Amniotic epithelial cell (primary cell): ENCODE measurements at regions not wholly inside any gene's neighbourhood (a gene's known extent, or its start where the extent isn't known, plus 50 kb on each side); places are given as distances from the start of the nearest gene placed in this dataset.
A peak's percentile ranks its signal among the peaks of the same experiment; 100 is the strongest.

Source experiments
- DNase-seq: peaks from one replicate; pipeline ENCODE4 v3.0.0-alpha.2; 2010; ENCODE audit warnings: low read depth

DNA sequence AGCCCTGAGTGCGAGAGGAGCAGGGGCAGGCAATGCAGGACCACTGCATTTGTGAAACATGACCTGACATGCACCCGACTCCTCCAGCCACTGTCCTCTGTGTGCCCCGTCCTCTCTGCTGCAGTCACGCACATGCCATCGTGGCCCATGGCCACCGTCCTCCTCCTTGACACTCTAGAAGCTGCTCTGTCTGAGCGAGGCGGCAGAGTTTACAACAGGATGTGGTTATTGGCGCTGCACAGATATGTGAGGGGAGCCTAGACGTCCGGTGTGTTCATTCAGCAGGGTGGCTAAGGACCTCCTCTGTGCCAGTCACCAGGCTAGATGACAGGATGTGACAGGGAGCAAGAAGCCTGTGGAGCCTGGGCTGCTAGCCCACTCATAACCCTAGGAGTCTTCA lies 277.8 kb downstream of the FOXO1 start:
- DNase-seq, result no peak

DNA sequence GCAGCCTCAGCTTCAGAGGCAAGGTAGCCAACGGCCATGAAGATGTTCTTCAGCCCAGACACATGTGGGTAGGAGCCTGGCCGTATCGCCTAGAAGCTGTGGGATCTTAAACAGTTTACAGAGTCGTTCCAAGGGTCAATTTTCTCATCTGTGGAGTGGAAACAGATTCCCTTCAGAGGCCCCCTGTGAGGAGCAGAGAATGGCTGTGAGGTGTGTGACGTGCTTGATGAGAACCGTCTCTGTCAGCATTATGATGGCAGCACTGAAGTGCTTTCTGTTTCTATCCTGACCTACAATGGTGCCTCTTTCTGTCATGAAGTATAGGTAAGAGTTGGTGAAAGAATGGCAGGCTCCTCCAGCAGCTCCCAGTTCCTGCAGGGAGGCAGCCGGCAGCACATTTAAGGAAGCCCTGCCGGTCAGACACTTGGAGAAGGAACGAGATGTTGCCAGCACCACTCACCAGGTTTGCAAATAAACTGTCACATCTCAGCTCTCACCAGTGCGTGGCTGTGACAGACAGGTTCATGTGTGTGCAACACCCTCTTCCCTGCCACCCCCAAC lies 277.3 kb downstream of the FOXO1 start:
- DNase-seq, result no peak

DNA sequence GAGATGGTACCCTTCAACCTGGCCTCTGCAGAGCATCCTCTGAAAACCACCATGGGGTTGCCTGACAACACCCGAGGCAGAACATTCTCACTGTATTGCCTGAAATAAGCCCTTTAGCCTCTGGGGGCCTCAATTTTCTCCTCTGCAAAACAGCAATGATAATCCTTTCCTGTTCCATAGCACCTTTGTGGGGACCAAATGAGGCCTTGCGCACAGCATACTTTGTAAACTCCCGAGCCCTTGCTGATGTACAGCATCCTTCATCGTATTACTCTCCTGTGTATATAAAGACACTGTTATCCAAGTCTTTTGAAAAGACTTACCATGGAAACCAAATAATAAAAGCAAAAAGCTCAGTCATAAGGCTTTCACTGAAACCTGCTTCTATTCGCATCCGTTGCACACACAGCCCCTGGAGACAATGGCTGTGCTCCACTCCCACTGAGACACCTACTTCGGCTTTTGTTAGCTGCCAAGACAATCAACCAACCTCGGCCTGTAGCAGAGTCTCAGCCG lies 276.0 kb downstream of the FOXO1 start:
- DNase-seq, result no peak

DNA sequence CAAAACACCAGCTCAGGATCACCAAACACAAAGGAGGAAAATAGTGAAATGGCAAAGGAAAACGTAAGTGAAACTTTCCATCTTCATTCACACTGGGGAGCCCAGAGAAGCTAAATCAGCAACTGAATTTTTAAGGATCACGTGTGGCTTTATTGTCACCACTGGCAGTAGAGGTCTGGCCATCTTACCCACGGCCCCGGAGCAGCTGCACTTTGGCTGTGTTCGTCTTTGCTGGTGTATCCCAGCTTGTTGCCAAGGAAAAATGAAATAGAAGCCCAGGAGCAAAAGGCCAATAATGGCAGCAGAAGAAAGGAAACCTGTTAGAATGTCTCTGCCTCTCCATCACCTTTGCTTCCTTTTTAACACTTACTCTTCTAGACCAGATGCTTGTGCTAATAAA lies 274.7 kb downstream of the FOXO1 start:
- no peak for DNase-seq

DNA sequence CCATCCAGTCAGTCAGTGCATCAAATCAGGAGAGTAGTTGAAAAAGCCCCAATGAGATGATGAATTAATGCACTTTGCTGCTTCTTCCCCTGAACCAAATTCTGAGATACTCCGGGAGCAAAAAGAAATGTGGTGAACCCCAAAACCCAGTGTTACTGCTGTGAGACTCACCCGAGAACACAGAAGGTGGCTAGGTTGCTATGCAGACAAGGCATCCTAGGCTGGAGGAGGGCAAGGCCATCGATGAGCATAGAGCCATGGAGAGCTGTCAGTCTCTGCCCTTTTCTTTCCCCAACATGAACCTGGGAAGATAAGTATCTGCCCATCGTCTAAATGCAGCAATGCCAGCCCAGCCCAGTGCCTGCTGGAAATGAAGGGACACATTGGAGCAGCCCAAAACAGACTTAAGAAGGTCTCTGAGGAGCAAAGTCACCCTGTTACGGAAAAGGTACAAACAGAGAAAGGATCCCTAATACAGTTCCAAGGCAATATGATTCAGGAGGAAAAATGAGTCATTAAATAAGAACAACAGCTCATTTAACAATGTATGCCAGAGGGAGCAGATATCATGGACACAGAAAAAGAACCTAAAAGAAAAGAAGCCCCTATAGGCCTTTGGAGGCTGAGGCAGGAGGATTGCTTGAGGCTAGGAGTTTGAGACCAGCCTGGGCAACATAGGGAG lies 272.0 kb downstream of the FOXO1 start:
- no peak for DNase-seq

DNA sequence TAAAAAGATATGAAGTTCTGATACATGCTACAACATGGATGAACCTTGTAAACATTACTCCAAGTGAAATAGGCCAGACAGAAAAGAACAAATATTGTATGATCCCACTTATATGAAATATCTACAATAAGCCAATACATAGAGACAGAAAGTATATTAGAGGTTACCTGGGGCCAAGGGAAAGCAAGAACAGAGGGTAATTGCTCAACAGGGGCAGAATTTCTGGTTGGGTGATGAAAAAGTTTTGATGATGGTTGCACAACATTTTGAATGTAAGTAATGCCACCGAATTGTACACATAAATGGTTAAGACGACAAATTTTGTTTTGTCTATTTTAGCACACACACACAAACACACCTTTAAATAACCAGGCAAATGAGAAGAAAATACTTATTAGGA lies 268.4 kb downstream of the FOXO1 start:
- no peak for DNase-seq

DNA sequence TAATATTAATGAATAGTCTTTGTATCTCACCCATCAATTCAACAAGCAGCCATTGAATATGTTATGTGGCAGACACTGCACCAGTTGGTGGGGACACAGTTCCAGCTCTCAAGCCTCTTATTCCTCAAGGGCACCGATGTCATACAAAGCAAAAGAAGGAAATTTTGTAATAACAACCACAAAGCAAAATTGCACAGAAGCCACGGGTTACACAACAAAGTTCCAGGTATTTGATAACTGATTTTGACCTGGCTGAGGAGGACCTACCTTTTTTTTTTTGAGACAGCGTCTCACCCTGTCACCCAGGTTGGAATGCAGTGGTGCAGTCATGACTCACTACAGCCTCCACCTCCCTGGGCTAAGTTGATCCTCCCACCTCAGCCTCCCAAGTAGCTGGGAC lies 266.7 kb downstream of the FOXO1 start:
- no peak for DNase-seq

DNA sequence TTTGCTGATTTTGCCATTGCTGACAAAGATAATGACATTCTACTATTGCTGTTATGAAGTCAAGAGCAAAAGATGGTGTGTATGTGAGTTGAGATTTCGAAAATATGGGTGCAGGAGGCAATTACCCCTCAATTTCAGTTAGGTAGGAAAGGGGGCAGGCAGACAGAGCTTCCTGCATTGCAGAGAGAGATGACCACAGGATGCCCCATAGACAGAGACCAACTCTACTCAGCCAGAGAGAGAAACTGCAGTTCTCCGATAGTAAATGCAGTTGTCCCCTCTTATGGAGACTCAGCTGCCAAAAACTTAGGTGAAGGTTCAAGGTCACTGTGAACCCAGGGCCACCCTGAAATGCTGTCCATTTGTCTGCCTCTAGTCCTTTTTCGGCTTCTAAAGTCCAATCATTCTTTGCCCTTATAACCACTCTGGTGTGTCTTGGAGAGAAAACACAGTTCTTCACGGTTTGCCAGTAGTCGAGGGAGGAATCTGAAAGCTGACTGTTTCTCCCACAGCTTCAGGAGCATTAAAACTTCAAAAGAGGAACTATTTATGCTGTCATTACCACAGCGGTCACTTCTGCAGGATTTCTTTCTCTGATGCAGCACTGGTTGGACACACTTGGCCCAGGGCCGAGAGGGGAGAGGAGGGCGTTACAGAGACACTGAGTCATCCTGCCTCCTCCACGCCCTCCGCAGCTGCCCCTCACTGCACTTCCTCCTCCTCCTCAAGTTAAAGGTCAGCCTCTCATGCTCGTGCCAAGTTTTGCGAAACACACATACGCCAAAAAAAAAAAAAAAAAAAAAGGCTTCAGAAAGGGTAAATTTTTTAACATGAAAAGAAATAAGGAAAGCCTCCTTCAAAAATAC lies 264.3 kb downstream of the FOXO1 start:
- DNase-seq, result peak; percentile 99

DNA sequence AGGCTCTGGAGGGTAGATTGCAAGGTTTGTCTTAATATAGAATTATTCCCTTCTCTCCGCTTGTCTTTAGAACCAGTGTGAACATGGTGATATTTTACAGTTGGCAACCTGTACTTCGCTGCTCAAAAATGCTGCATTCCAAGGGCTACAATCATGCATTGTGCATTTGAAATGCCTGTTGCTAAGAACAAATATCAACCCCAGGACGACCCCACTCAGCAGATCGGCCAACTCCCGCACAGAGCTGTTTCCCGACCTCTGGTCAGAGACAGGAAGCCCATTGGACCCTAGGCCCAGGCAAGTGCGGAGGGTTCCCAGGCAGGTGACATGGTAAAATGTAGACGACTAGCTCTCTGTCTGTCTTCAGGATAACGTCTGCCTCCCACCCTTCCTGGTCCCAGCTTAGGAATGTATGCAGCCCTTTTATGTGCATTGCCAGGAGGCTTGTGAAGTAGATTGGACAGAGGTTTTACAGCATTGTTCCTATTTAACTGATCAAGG lies 263.5 kb downstream of the FOXO1 start:
- DNase-seq, result peak; percentile 89

DNA sequence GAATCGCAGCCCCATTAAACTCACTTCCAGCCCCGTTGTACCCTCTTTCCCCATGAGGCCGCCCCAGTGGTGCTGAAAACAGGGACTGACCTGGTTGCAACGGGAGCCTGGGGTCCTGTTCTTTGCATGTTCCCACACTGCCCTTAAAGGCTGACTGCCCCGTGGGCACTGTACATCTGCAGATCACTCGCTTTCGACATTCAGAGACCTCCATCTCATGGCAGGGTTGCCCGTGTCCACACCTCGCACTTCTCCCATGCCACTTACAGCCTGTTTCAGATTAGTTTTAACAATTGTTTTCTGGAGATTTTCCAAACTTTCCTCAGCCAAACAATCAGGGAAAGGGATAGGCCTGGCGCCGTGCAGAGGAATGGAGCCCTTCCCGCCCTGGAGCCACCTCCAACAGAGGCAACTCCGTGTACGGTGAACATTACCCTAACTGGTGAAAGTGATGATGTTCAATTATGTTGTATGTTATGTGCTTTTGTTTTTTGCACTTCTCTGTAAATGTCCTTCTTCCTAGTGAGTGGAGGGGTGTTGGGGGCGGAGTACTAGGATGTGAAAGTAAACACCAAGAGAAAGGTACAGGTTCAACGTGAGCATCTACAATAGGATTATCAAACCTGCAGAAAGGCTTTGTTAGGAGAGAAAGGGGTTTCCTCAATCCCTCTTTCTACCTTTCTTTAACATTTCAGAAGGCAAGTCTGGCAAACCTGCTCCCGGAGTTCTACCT lies 262.8 kb downstream of the FOXO1 start:
- DNase-seq, result no peak

DNA sequence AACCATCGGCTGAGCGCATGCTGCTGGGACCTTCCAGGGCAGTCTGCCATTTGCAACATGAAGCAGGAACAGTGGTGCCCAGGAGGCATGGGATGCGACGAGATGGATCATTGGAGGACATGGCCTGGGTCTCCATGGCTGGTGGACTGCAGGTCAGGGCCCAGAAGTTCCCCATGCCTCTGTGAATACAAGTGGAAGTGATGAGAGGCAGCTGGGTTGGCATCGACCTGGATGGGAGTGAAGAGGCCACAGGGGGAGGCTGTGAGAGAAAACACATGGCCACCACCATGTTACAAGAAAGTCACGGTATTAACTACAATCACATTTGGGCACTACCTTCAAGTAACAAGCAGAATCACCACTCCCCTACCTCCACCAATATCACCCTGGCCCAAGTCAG lies 262.0 kb downstream of the FOXO1 start:
- DNase-seq, result no peak

DNA sequence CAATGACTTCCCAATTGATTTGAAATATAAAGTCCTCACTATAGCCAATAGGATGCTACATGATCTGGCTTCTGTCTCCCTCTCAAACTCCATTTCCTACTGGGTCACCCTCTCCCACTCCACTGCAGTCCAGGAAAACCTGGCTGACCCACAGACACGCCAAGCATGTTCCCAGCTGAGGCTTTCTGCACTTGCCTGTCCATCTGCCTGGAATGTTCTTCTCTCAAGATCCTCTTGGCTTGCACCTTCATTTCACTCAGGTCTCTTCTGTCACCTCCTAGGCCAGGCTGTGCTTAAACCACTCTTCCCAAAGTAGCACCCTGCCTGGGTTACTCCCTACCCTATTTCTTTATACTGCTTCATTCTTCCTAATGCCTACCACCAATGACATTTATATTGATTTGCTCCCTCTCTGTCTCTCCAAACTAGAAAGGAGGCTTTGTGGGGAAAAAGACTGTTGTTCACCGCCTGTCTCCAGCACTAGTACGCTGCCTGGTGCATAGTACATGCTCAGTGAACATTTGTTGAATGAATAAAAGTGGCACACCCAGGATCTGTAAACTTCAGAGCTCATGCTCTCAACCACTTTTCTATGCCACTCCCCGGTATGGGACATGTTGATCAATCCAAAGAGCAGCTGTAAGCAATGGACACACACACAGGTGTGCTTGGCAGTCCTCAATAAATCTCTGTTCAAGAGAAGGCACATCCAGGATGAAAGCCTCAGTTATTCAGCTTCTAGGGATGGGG lies 261.3 kb downstream of the FOXO1 start:
- DNase-seq, result no peak

DNA sequence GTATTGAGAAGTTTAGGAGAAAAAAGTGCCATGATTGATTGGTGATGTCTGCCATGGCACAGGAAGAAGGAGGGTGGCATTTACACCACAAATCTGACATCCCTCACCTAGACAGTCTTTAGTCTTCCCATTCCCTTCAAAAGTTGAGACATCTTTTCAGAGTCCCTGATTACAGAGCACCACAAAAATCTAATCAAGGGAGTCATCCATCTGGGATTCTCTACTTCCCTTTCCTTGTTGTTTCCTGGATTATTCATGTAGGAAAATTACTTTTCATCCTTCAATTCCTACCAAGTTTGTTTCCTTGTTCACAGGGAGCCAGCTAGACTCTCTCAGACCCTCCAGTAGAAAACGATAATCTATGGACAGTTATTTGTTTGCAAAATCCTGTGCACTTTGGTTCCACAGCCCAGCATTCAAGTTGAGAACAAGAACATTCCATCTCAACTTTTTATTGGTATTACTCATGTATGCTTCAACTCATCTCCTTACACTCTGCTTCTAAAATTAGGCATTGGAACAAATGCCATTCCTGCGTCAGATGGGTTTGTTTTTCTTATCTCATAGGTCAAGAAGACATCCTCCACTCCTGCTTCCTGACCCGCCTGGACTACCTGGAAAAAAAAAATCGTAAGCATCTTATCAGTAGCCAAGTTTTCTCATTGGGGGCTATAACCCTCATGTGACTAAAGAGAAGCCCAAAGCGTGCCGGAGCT lies 259.9 kb downstream of the FOXO1 start:
- DNase-seq, result peak; percentile 88

DNA sequence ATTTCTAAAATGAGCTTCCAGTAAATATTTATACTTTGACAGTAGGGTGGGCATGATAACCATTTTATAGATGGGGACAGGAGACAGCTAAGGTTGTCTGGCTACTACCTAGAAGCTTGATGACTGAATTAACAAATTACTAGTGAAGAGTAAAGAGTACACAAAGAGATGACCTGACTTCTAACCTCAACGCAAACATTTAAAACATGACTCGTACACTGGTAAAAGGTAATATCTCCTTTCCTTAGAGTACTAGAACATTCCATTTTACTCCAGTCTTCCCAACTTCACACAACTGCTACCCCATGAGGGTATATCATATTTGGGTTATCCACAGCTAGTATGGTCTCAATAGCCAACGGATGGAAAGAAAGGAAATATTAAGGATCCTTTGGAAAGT lies 258.9 kb downstream of the FOXO1 start:
- no peak for DNase-seq

DNA sequence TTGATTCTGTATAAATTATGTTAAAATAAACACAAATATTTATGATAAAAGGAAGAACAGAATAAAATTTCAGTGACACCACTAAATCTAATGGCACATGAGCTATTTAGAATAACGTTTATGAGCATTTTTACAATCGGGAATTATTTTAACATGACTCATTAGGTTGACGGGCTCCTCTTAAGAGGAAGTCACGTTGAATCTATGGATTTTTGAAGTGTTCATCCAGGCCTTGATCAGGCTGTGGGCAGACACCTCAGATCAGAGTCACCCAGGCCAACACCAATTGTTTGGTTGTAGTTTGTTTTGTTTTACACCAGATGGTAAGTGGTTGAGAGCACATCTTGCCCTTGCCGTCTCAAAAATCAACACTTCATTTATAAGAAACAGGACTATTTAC lies 257.8 kb downstream of the FOXO1 start:
- no peak for DNase-seq

DNA sequence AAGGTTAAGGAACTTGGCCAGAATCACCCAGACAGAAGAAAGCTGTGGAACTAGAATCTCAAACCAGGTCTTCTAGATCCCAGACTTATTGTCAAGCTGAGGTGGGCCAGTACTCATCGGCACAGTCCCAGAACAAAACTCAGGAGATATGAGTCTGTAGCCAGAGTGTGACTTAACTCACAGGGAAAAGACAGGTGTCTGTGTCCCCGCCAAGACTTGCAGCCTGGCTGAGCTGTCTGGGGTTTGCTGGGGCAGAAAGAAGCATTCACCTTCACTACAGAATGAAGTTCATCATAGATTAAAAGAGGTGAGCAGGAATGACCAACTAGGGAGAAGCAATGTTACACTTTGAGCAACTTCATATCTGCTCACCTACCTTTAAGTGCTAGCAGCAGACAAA lies 257.2 kb downstream of the FOXO1 start:
- no peak for DNase-seq

DNA sequence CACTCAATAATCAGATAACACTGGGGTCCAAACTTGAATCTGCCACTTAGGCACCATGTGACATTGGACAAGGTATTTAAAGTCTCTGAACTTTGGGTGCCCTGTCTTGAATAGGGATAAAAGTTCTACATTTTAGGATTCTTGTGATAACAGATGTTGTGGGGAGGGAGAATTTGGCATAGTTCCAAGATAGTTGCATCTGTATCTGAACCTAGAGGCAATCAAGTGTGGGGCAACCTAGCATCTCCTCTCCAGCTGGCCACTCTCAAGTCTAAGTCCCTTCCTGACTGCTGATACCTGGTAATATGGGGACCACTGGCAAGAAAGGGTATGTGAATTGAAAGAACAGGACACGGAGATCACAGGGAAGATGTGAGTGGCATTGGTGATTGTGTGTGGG lies 256.1 kb downstream of the FOXO1 start:
- DNase-seq, result peak; percentile 36

DNA sequence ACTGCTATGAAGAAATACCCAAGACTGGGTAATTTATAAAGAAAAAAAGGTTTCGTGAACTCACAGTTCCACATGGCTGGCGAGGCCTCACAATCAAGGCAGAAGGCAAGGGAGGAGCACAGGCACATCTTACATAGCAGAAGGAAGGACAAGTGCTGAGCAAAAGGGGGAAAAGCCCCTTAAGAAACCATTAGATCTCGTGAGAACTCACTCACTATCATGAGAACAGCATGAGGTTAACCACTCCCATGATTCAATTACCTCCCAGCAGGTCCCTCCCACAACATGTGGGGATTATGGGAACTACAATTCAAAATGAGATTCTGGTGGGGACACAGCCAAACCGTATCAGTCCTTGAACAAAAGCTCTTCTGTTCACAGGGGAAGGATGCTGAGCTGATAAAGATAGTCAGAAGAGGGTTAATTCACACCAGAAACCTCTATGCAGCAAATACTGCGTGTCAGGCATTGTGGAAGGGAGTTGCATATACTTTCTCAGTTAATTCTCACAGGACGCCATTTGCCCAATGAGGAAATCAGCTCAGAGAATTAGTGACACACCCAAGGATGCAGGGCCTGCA lies 246.2 kb downstream of the FOXO1 start:
- DNase-seq, result no peak

DNA sequence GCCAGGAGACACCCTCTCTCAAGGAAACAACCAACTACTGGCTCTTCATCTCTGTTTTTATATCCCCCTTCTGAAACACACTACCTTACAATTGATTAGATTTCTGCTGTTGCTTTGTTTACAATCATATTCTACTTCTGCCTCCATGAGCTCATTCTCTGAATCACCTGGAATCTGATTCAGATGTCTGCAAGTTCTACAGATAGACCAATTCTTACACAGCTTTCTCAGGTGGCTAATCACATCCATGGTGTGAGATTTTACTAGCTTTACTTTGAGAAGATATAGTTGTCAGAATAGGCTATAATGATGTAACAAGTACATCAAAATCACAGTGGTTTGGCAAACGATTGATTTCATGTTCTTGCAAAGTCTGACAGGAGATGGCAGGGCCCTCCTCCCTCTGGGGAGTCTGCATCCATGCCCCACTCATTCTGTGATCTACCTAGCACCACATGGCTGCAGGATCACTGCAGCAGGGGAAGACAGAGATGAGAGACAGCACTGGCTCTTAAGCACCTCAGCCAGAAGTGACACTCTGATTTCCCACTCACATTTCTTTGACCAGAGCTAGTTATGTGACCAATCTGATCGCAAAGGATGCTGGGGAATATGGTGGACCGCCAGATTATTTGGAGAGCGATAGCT lies 243.7 kb downstream of the FOXO1 start:
- no peak for DNase-seq

DNA sequence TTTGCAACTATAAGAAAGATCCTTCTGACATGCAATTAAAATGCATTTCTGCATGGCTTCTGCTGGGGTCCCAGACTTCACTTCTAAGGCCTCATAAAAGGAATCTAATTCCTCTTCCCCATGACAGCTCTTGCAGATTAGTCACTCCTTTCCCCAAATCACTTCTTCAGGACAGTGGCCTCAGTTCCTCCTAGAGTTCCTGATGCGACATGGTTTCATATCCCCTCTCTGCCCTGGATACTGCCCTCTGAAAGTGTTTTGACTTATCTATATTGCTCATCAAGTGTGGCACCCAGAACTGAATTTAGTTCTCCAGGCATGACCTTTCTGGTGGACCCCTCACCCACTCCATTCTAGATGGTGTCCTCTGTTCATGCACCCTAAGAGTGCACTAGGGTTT lies 238.1 kb downstream of the FOXO1 start:
- DNase-seq, result no peak
